HCT116 (cell line): ENCODE measurements at regions not wholly inside any gene's neighbourhood (a gene's known extent, or its start where the extent isn't known, plus 50 kb on each side); places are given as distances from the start of the nearest gene placed in this dataset.

ENCODE experiments used
- ATAC-seq: fragments of 200-7000 bp; cut with Tn5 transposase; 2 replicates; pipeline ENCODE4 v1.9.1; 2020; ENCODE audit warnings: mild to moderate bottlenecking, moderate library complexity
- BruUV-seq: library from RNA; stranded (reverse); fragments of 400-500 nt; replicated peaks from 2 replicates; lab custom pipeline; 2021; lab: Mats Ljungman, UMichigan
- CTCF ChIA-PET: fragments of 300-600 bp; sonication (Branson Sonifier 250); formaldehyde crosslinking; loops from one replicate; lab custom pipeline; 2021; ENCODE audit warnings: antibody characterized with exemption; lab: Charles Lee
- POLR2A ChIA-PET: fragments of 300-600, 350-600 bp; sonication (Branson Sonifier 250); formaldehyde crosslinking; loops from one replicate; lab custom pipeline; 2021; ENCODE audit warnings: antibody characterized with exemption; lab: Charles Lee
- RAD21 ChIA-PET, 2 experiments: fragments of 300-600 bp; sonication (Branson Sonifier 250); formaldehyde crosslinking; loops; one replicate each; lab custom pipeline; 2023; ENCODE audit warnings: low total read pairs in 2 of 2; ENCODE audit not compliant: uncharacterized antibody in 2 of 2, unreplicated experiment in 2 of 2, low non-redundant PET in 1 of 2; lab: Charles Lee
- DNase-seq: peaks from one replicate; pipeline ENCODE4 v3.0.0-alpha.2; 2010; ENCODE audit warnings: low read depth, low spot score
- H2AFZ ChIP-seq: fragments of 200-600 bp; shearing (Covaris generic), sonication (generic); 2 replicates; pipeline ENCODE4 v1.6.1; 2017; ENCODE audit warnings: low read depth, mixed run types, mixed read lengths, antibody characterized with exemption, low read length; ENCODE audit not compliant: poor library complexity, severe bottlenecking
- H3K27ac ChIP-seq: 2 replicates; pipeline ENCODE4 v1.5.1; 2012; ENCODE audit warnings: low read depth, low read length
- H3K27me3 ChIP-seq: fragments of 200-600 bp; sonication (generic); 2 replicates; pipeline ENCODE4 v1.6.1; 2016; ENCODE audit warnings: mixed run types, low read length, mixed read lengths; ENCODE audit not compliant: insufficient read depth
- H3K36me3 ChIP-seq, 2 experiments: fragments of 200-500 bp in 1 of 2; fragments of 200-600 bp in 1 of 2; sonication (Bioruptor generic) in 1 of 2; sonication (generic) in 1 of 2; 2 replicates each; pipeline versions ENCODE4 v1.5.1 to v1.6.1; 2014 to 2016; ENCODE audit warnings: low read length in 2 of 2, inconsistent platforms in 1 of 2, mixed read lengths in 1 of 2, mixed run types in 1 of 2; ENCODE audit not compliant: insufficient read depth in 2 of 2, control insufficient read depth in 1 of 2
- H3K4me1 ChIP-seq, 2 experiments: fragments of 200-600 bp in 1 of 2; sonication (generic) in 1 of 2; 2 replicates each; pipeline versions ENCODE4 v1.5.1 to v1.6.1; 2012 to 2017; ENCODE audit warnings: low read length in 2 of 2, inconsistent platforms in 1 of 2, mild to moderate bottlenecking in 1 of 2, mixed read lengths in 1 of 2, mixed run types in 1 of 2, moderate library complexity in 1 of 2; ENCODE audit not compliant: insufficient read depth in 2 of 2, control insufficient read depth in 1 of 2
- H3K4me2 ChIP-seq: fragments of 200-600 bp; sonication (generic); 2 replicates; pipeline ENCODE4 v1.6.1; 2017; ENCODE audit warnings: mixed run types, low read length, mixed read lengths
- H3K4me3 ChIP-seq, 2 experiments: fragments of 200-600 bp in 1 of 2; sonication (generic) in 1 of 2; replicated peaks in 1 of 2; 2 replicates each; pipeline ENCODE4 v1.5.1; 2011 to 2016; ENCODE audit warnings: low read length in 2 of 2, control low read depth in 1 of 2, low read depth in 1 of 2, mild to moderate bottlenecking in 1 of 2, mixed read lengths in 1 of 2, mixed run types in 1 of 2
- H3K79me2 ChIP-seq: fragments of 200-600 bp; sonication (generic); 2 replicates; pipeline ENCODE4 v1.6.1; 2017; ENCODE audit warnings: mild to moderate bottlenecking, mixed run types, low read length, moderate library complexity, mixed read lengths; ENCODE audit not compliant: insufficient read depth
- H3K9ac ChIP-seq: fragments of 200-600 bp; sonication (generic); 2 replicates; pipeline ENCODE4 v1.6.1; 2016; ENCODE audit warnings: low read length, mixed read lengths
- H3K9me2 ChIP-seq: fragments of 200-600 bp; sonication (generic), shearing (Covaris generic); 2 replicates; pipeline ENCODE4 v1.6.1; 2017; ENCODE audit warnings: mixed run types, mild to moderate bottlenecking, moderate library complexity; ENCODE audit not compliant: insufficient read depth
- H3K9me3 ChIP-seq, 2 experiments: fragments of 200-500 bp in 1 of 2; fragments of 200-600 bp in 1 of 2; sonication (Bioruptor generic) in 1 of 2; sonication (generic) in 1 of 2; 2 replicates each; pipeline ENCODE4 v1.6.1; 2014 to 2017; ENCODE audit warnings: low read length in 2 of 2, mixed read lengths in 2 of 2, inconsistent platforms in 1 of 2, low read depth in 1 of 2, mild to moderate bottlenecking in 1 of 2, mixed run types in 1 of 2, moderate library complexity in 1 of 2; ENCODE audit not compliant: control insufficient read depth in 1 of 2, insufficient read depth in 1 of 2
- H4K20me1 ChIP-seq: fragments of 200-600 bp; sonication (generic), shearing (Covaris generic); 2 replicates; pipeline ENCODE4 v1.6.1; 2017; ENCODE audit warnings: mixed run types, mild to moderate bottlenecking, moderate library complexity; ENCODE audit not compliant: insufficient read depth
- ATF3 ChIP-seq: IDR thresholded peaks from 2 replicates; pipeline ENCODE4 v1.6.1; 2012
- CBX3 ChIP-seq: IDR thresholded peaks from 2 replicates; pipeline ENCODE4 v1.6.1; 2012; ENCODE audit warnings: low read depth
- CEBPB ChIP-seq: IDR thresholded peaks from 2 replicates; pipeline ENCODE4 v1.6.1; 2012; ENCODE audit warnings: low read depth
- CTCF ChIP-seq, 3 experiments: fragments of 200-600 bp in 1 of 3; sonication (generic) in 1 of 3; IDR thresholded peaks in 2 of 3; conservative IDR thresholded peaks in 1 of 3; 2 replicates each; pipeline ENCODE4 v1.5.1; 2012 to 2017; ENCODE audit warnings: low read depth in 2 of 3, low read length in 2 of 3, antibody characterized with exemption in 1 of 3, borderline replicate concordance in 1 of 3, control low read depth in 1 of 3, mild to moderate bottlenecking in 1 of 3, mixed read lengths in 1 of 3, mixed run types in 1 of 3, moderate library complexity in 1 of 3; ENCODE audit not compliant: insufficient read depth in 1 of 3
- ELF1 ChIP-seq: IDR thresholded peaks from 2 replicates; pipeline ENCODE4 v1.6.1; 2012; ENCODE audit warnings: low read depth, borderline replicate concordance
- FOSL1 ChIP-seq: IDR thresholded peaks from 2 replicates; pipeline ENCODE4 v1.6.1; 2012; ENCODE audit warnings: low read depth
- POLR2AphosphoS5 ChIP-seq: IDR thresholded peaks from 2 replicates; pipeline ENCODE4 v1.6.1; 2011; ENCODE audit warnings: mild to moderate bottlenecking, low read depth, low read length, moderate library complexity
- REST ChIP-seq: IDR thresholded peaks from 2 replicates; pipeline ENCODE4 v1.6.1; 2012; ENCODE audit warnings: low read depth
- TCF7L2 ChIP-seq: IDR thresholded peaks from 2 replicates; pipeline ENCODE4 v1.7.0; 2011; ENCODE audit warnings: borderline replicate concordance, inconsistent platforms; ENCODE audit not compliant: insufficient read depth, insufficient read length; ENCODE audit errors: extremely low read depth
- ZBTB33 ChIP-seq: IDR thresholded peaks from 2 replicates; pipeline ENCODE4 v1.6.1; 2011; ENCODE audit warnings: mild to moderate bottlenecking, low read length, moderate library complexity; ENCODE audit not compliant: insufficient replicate concordance; ENCODE audit errors: extremely low read depth
- intact Hi-C: fragments of 100-400 bp; cut with micrococcal nuclease; formaldehyde crosslinking; loops from 2 replicates; pipeline ENCODE4 v1.10.0; 2022

- CTCF ChIA-PET = no interaction called here
These were observed 76.4 kb upstream of the ETS2 start for GRCh38 chr21:38729291-38729690.

More at GRCh38 chr21:38729291-38729690, 76.4 kb upstream of the ETS2 start:
- no peaks in the 10 kb centered on the region; the same call in 1 of the 2 replicates for H4K20me1 ChIP-seq
- ATAC-seq (no peak), DNase-seq (no peak)
- no peaks in the 10 kb centered on the region for H3K36me3 ChIP-seq
- no peaks in the 10 kb centered on the region for H3K27me3 ChIP-seq
- peaks cover 11 to 12% of the 10 kb centered on the region in 2 experiments; a peak in 3 of 4 replicates for H3K9me3 ChIP-seq
- ChIA-PET RAD21 (no interaction called here), POLR2A (no interaction called here)
- H3K9ac ChIP-seq = no peak overlapping the region
- no peak overlapping the region for H3K4me3 ChIP-seq
- no TSS peak for BruUV-seq
- TF ChIP-seq CEBPB = no peak
- TF ChIP-seq FOSL1 = no peak
- no peak for TF ChIP-seq POLR2AphosphoS5
- no peak for TF ChIP-seq ELF1
- TF ChIP-seq TCF7L2 = no peak
- no peak for TF ChIP-seq CTCF (IDR thresholded peaks at IDR 0.05 in 2 of 3, conservative IDR thresholded peaks at IDR 0.05 in 1 of 3; ENCODE audit: borderline replicate concordance in 1 of 3, insufficient read depth in 1 of 3, low read depth in 2 of 3, low read length in 2 of 3)
- no peak for TF ChIP-seq ATF3
- TF ChIP-seq CBX3 = no peak
- no peak for TF ChIP-seq REST
- no peak for TF ChIP-seq ZBTB33
- H3K4me1 ChIP-seq = peaks cover 0 to 3% of the 10 kb centered on the region in 2 experiments; a peak in 1 of 4 replicates
- no peak overlapping the region for H2AFZ ChIP-seq
- no peaks in the 10 kb centered on the region for H3K79me2 ChIP-seq
- no peak overlapping the region for H3K4me2 ChIP-seq
- no peaks in the 10 kb centered on the region for H3K9me2 ChIP-seq
- intact Hi-C loops = no loop called here
- no peak overlapping the region for H3K27ac ChIP-seq
